Ascending aorta (tissue), 2 donors: ENCODE measurements at regions not wholly inside any gene's neighbourhood (a gene's known extent, or its start where the extent isn't known, plus 50 kb on each side); places are given as distances from the start of the nearest gene placed in this dataset.
"Not testable (repeated sequence)": the region's sequence is repeated elsewhere in the genome, so short reads cannot be mapped to it uniquely, and the experiment has no call there.

Source experiments
- DNase-seq, 2 donors: peaks; one replicate each; pipeline ENCODE4 v3.0.0-alpha.2; 2019; ENCODE audit warnings: low spot score in 2 of 2
- H3K27ac ChIP-seq, 2 donors: fragments of 200-600 bp; sonication (generic); one replicate each; pipeline ENCODE4 v1.5.1; 2016 to 2017; ENCODE audit warnings: mild to moderate bottlenecking in 1 of 2
- H3K27me3 ChIP-seq: fragments of 200-600 bp; sonication (generic); one replicate; pipeline ENCODE4 v1.5.1; 2017
- H3K36me3 ChIP-seq, 2 donors: fragments of 200-600 bp; sonication (generic); one replicate each; pipeline ENCODE4 v1.5.1; 2016
- H3K4me1 ChIP-seq, 2 donors: fragments of 200-600 bp; sonication (generic); one replicate each; pipeline ENCODE4 v1.5.1; 2016 to 2017; ENCODE audit warnings: mild to moderate bottlenecking in 1 of 2
- H3K4me3 ChIP-seq, 2 donors: fragments of 200-600 bp; sonication (generic); one replicate each; pipeline ENCODE4 v1.5.1; 2016 to 2017; ENCODE audit warnings: mild to moderate bottlenecking in 1 of 2
- H3K9me3 ChIP-seq, 2 donors: fragments of 200-600 bp; sonication (generic); one replicate each; pipeline ENCODE4 v1.5.1; 2016
- CTCF ChIP-seq, 3 experiments: fragments of 200-600 bp in 2 of 3; fragments of 450-650 bp in 1 of 3; sonication (generic) in 2 of 3; IDR thresholded peaks; one replicate each; pipeline ENCODE4 v1.5.1; 2016 to 2019; ENCODE audit warnings: antibody characterized with exemption in 3 of 3, mild to moderate bottlenecking in 1 of 3, moderate library complexity in 1 of 3
- intact Hi-C: fragments of 100-400 bp; cut with DNase I; formaldehyde crosslinking; loops from one replicate; pipeline ENCODE4 v1.15.1; 2023

- intact Hi-C loops, H3K4me1 ChIP-seq, H3K36me3 ChIP-seq, H3K27me3 ChIP-seq, H3K9me3 ChIP-seq, H3K4me3 ChIP-seq, DNase-seq, H3K27ac ChIP-seq: not testable (repeated sequence)
Observed at GRCh38 chr6:58365856-58366255, 1048.4 kb downstream of the PRIM2 start.

- DNase-seq, H3K36me3 ChIP-seq, H3K27ac ChIP-seq, intact Hi-C loops, H3K27me3 ChIP-seq, H3K4me3 ChIP-seq, H3K4me1 ChIP-seq: not testable (repeated sequence)
- H3K9me3 ChIP-seq = peaks cover 0 to 30% of the 10 kb centered on the region in 2 donors
Observed at GRCh38 chr6:58406659-58407058, 1089.2 kb downstream of the PRIM2 start.

DNA sequence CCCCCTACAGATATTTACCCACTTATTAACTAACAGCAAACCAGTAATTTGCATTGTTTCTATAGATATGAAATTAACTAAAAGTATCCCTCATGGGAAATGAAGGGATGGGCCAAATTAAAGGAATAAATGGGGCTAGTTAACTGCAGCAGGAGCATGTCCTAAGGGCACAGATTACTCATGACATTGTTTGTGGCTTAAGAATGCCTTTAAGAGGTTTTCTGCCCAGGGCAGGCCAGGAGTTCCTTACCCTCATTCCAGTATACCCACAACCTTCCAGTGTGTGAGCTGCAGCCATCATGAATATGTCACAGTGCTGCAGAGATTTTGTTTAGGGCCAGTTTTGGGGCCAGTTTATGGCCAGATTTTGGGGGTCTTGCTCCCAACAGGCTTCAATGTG is 1101.9 kb downstream of the PRIM2 start:
- Histone ChIP-seq H3K4me3 (no peak overlapping the region), H3K4me1 (no peaks in the 10 kb centered on the region), H3K36me3 (no peaks in the 10 kb centered on the region), H3K27ac (no peak overlapping the region), H3K27me3 (no peaks in the 10 kb centered on the region), H3K9me3 (peaks cover 0 to 18% of the 10 kb centered on the region in 2 donors)
- no peak for DNase-seq
- no peak for TF ChIP-seq CTCF (IDR thresholded peaks at IDR 0.05)
- intact Hi-C loops = no loop called here
